H9 (cell line): ENCODE measurements at regions not wholly inside any gene's neighbourhood (a gene's known extent, or its start where the extent isn't known, plus 50 kb on each side); places are given as distances from the start of the nearest gene placed in this dataset.

Experiments
- DNase-seq: peaks from one replicate; pipeline ENCODE4 v3.0.0-alpha.2; 2017
- H2AFZ ChIP-seq: one replicate; pipeline ENCODE4 v1.6.1; 2013; ENCODE audit warnings: mild to moderate bottlenecking, low read length, control low read depth, moderate library complexity
- H2AK5ac ChIP-seq: 2 replicates; pipeline ENCODE4 v1.6.1; 2013; ENCODE audit warnings: low read length, control low read depth, mixed read lengths; ENCODE audit not compliant: insufficient read length
- H2BK120ac ChIP-seq: one replicate; pipeline ENCODE4 v1.6.1; 2013; ENCODE audit warnings: low read depth, mild to moderate bottlenecking, low read length, control low read depth, inconsistent platforms; ENCODE audit not compliant: poor library complexity, severe bottlenecking
- H2BK12ac ChIP-seq: 2 replicates; pipeline ENCODE4 v1.6.1; 2013; ENCODE audit warnings: low read length, control low read depth, mixed read lengths, low read depth; ENCODE audit not compliant: insufficient read length
- H2BK15ac ChIP-seq: 2 replicates; pipeline ENCODE4 v1.6.1; 2013; ENCODE audit warnings: low read depth, low read length, control low read depth
- H2BK20ac ChIP-seq: one replicate; pipeline ENCODE4 v1.6.1; 2013; ENCODE audit warnings: low read depth, mild to moderate bottlenecking, low read length, control low read depth, inconsistent platforms; ENCODE audit not compliant: poor library complexity, severe bottlenecking
- H2BK5ac ChIP-seq: 2 replicates; pipeline ENCODE4 v1.6.1; 2013; ENCODE audit warnings: low read length, control low read depth, mixed read lengths; ENCODE audit not compliant: insufficient read length
- H3K14ac ChIP-seq: 2 replicates; pipeline ENCODE4 v1.6.1; 2013; ENCODE audit warnings: low read length, control low read depth; ENCODE audit not compliant: insufficient read depth
- H3K18ac ChIP-seq: 2 replicates; pipeline ENCODE4 v1.6.1; 2013; ENCODE audit warnings: low read depth, mild to moderate bottlenecking, mixed read lengths, low read length, control low read depth; ENCODE audit not compliant: insufficient read length
- H3K23ac ChIP-seq: 2 replicates; pipeline ENCODE4 v1.6.1; 2013; ENCODE audit warnings: low read length, control low read depth, mixed read lengths, low read depth; ENCODE audit not compliant: insufficient read length
- H3K23me2 ChIP-seq: 2 replicates; pipeline ENCODE4 v1.6.1; 2013; ENCODE audit warnings: low read depth, mild to moderate bottlenecking, mixed read lengths, low read length, control low read depth; ENCODE audit not compliant: insufficient read length, poor library complexity, severe bottlenecking
- H3K27ac ChIP-seq: 2 replicates; pipeline ENCODE4 v1.5.1; 2013; ENCODE audit warnings: low read length, control low read depth, mixed read lengths, low read depth; ENCODE audit not compliant: insufficient read length
- H3K27me3 ChIP-seq: 2 replicates; pipeline ENCODE4 v1.6.1; 2013; ENCODE audit warnings: low read length, control low read depth, inconsistent platforms; ENCODE audit not compliant: insufficient read depth
- H3K4ac ChIP-seq: 2 replicates; pipeline ENCODE4 v1.6.1; 2013; ENCODE audit warnings: low read depth, mild to moderate bottlenecking, control low read depth, inconsistent platforms, low read length, moderate library complexity
- H3K4me1 ChIP-seq: 2 replicates; pipeline ENCODE4 v1.6.1; 2013; ENCODE audit warnings: low read length, control low read depth, inconsistent platforms; ENCODE audit not compliant: insufficient read depth
- H3K4me2 ChIP-seq: 2 replicates; pipeline ENCODE4 v1.6.1; 2013; ENCODE audit warnings: low read length, control low read depth, mixed read lengths; ENCODE audit not compliant: insufficient read length, insufficient read depth
- H3K56ac ChIP-seq: 2 replicates; pipeline ENCODE4 v1.6.1; 2013; ENCODE audit warnings: low read depth, mild to moderate bottlenecking, mixed read lengths, low read length, control low read depth; ENCODE audit not compliant: insufficient read length
- H3K79me1 ChIP-seq: 2 replicates; pipeline ENCODE4 v1.6.1; 2013; ENCODE audit warnings: low read depth, mild to moderate bottlenecking, moderate library complexity, low read length, control low read depth, inconsistent platforms; ENCODE audit not compliant: insufficient read depth, poor library complexity, severe bottlenecking
- H3K79me2 ChIP-seq: 2 replicates; pipeline ENCODE4 v1.6.1; 2013; ENCODE audit warnings: low read length, control low read depth, inconsistent platforms; ENCODE audit not compliant: insufficient read depth
- H3K9ac ChIP-seq: 2 replicates; pipeline ENCODE4 v1.6.1; 2013; ENCODE audit warnings: low read length, control low read depth, mixed read lengths; ENCODE audit not compliant: insufficient read length; ENCODE audit errors: extremely low read depth
- H3K9me3 ChIP-seq: one replicate; pipeline ENCODE4 v1.6.1; 2013; ENCODE audit warnings: low read depth, low read length, inconsistent platforms; ENCODE audit not compliant: control insufficient read depth
- H3T11ph ChIP-seq: one replicate; pipeline ENCODE4 v1.6.1; 2013; ENCODE audit warnings: mild to moderate bottlenecking, low read length, control low read depth, inconsistent platforms
- H4K20me1 ChIP-seq: one replicate; pipeline ENCODE4 v1.6.1; 2013; ENCODE audit not compliant: control insufficient read depth, insufficient read length, insufficient read depth
- H4K5ac ChIP-seq: 2 replicates; pipeline ENCODE4 v1.6.1; 2013; ENCODE audit warnings: low read depth, mild to moderate bottlenecking, mixed read lengths, low read length, control low read depth; ENCODE audit not compliant: insufficient read length
- H4K8ac ChIP-seq: replicated peaks from 2 replicates; pipeline ENCODE4 v1.6.1; 2013; ENCODE audit warnings: low read length, control low read depth, mixed read lengths, low read depth; ENCODE audit not compliant: insufficient read length
- H4K91ac ChIP-seq: 2 replicates; pipeline ENCODE4 v1.6.1; 2013; ENCODE audit warnings: low read depth, mild to moderate bottlenecking, moderate library complexity, mixed read lengths, low read length, control low read depth; ENCODE audit not compliant: insufficient read length
- H3K27ac Mint-ChIP-seq, 3 experiments: 2 replicates in 2 of 3; 3 replicates in 1 of 3; pipeline ENCODE4 v1.8.0; 2020 to 2021; ENCODE audit warnings: mixed read lengths in 3 of 3, mild to moderate bottlenecking in 1 of 3, moderate library complexity in 1 of 3
- H3K27me3 Mint-ChIP-seq: 2 replicates; pipeline ENCODE4 v1.8.0; 2021; ENCODE audit warnings: low read depth, mild to moderate bottlenecking, moderate library complexity, mixed read lengths
- H3K36me3 Mint-ChIP-seq, 3 experiments: 2 replicates in 2 of 3; 3 replicates in 1 of 3; pipeline ENCODE4 v1.8.0; 2020 to 2021; ENCODE audit warnings: low read depth in 3 of 3, mixed read lengths in 3 of 3; ENCODE audit not compliant: insufficient read depth in 1 of 3
- H3K4me1 Mint-ChIP-seq, 2 experiments: 2 replicates each; pipeline ENCODE4 v1.8.0; 2020; ENCODE audit warnings: mixed read lengths in 2 of 2
- H3K4me3 Mint-ChIP-seq, 2 experiments: 2 replicates in 1 of 2; 3 replicates in 1 of 2; pipeline ENCODE4 v1.8.0; 2020 to 2021; ENCODE audit warnings: mild to moderate bottlenecking in 2 of 2, mixed read lengths in 2 of 2, moderate library complexity in 1 of 2
- H3K9me3 Mint-ChIP-seq, 2 experiments: 2 replicates in 1 of 2; 3 replicates in 1 of 2; pipeline ENCODE4 v1.8.0; 2020; ENCODE audit warnings: mild to moderate bottlenecking in 2 of 2, mixed read lengths in 2 of 2, moderate library complexity in 1 of 2
- CTCF ChIP-seq: fragments of 200-600 bp; sonication (generic); conservative IDR thresholded peaks from 3 replicates; pipeline ENCODE4 v1.8.0; 2021; ENCODE audit warnings: antibody characterized with exemption, mild to moderate bottlenecking
- WGBS: extraction: QIAGEN DNeasy Blood & Tissue Kit; methylation state at CpG from one replicate; pipeline ENCODE4 v1.1.7; 2013; ENCODE audit warnings: missing lambda C conversion rate, low lambda C conversion rate, mixed read lengths; ENCODE audit not compliant: insufficient read length; ENCODE audit errors: extremely low coverage; 5-methylcytosine and 5-hydroxymethylcytosine counted together

DNA sequence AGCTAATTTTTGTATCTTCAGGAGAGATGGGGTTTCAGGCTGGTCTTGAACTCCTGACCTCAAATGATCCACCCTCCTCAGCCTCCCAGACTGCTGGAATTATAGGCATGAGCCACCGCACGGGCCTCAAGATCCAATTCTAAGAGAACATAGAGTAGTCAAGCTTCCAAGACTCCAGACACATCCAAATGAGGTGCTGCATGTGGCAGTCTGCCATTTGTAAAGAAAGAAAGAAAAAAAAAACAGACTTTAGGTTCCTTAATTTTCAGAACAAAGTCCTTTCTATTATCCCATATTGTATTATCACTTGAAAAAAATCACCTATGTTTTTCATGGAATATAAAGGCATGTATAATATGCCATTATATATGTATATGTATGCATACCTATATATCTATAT lies 2104.5 kb downstream of the MAT2B start:
- Histone ChIP-seq H2BK20ac (no peak overlapping the region), H3T11ph (no peak overlapping the region), H3K4ac (no peak overlapping the region), H3K79me1 (no peaks in the 10 kb centered on the region), H2BK12ac (no peak overlapping the region), H3K9me3 (no peaks in the 10 kb centered on the region), H3K27ac (no peak overlapping the region), H4K8ac (no peak overlapping the region), H4K91ac (no peak overlapping the region), H2AK5ac (no peak overlapping the region), H2AFZ (no peak overlapping the region), H3K79me2 (no peaks in the 10 kb centered on the region), H3K18ac (no peak overlapping the region), H4K5ac (no peak overlapping the region), H3K23ac (no peak overlapping the region), H2BK15ac (no peak overlapping the region), H3K4me2 (no peak overlapping the region), H2BK5ac (no peak overlapping the region), H3K4me1 (no peaks in the 10 kb centered on the region), H3K56ac (no peak overlapping the region), H3K23me2 (no peaks in the 10 kb centered on the region), H3K27me3 (no peaks in the 10 kb centered on the region), H3K9ac (no peak overlapping the region), H4K20me1 (no peaks in the 10 kb centered on the region), H3K14ac (no peak overlapping the region), H2BK120ac (no peak overlapping the region)
- TF ChIP-seq CTCF = no peak
- WGBS = no CpG with 5 or more reads among the region's 2 CpGs
- peaks cover 3 to 6% (median 5%) of the 10 kb centered on the region in 3 experiments; a peak in 4 of 7 replicates for H3K36me3 Mint-ChIP-seq
- no peak overlapping the region for H3K4me3 Mint-ChIP-seq
- DNase-seq = no peak
- peaks cover 3 to 5% of the 10 kb centered on the region in 2 experiments; a peak in 3 of 5 replicates for H3K9me3 Mint-ChIP-seq
- H3K4me1 Mint-ChIP-seq = no peaks in the 10 kb centered on the region
- H3K27me3 Mint-ChIP-seq = no peaks in the 10 kb centered on the region
- H3K27ac Mint-ChIP-seq = no peak overlapping the region
